GM21825 (cell line): ENCODE measurements at regions not wholly inside any gene's neighbourhood (a gene's known extent, or its start where the extent isn't known, plus 50 kb on each side); places are given as distances from the start of the nearest gene placed in this dataset.

ENCODE experiments used
- ATAC-seq: cut with Tn5 transposase; IDR thresholded peaks from one replicate; pipeline ENCODE4 v1.9.1; 2021; ENCODE audit warnings: mild to moderate bottlenecking, moderate library complexity; ENCODE audit not compliant: unreplicated experiment

GRCh38 chr14:101409006-101409543, 152.2 kb upstream of the DIO3 start:
- no peak for ATAC-seq

GRCh38 chr14:101410126-101410525, 151.2 kb upstream of the DIO3 start:
- ATAC-seq: no peak

- no peak for ATAC-seq
These were observed 150.1 kb upstream of the DIO3 start for GRCh38 chr14:101411151-101411550.

GRCh38 chr14:101411779-101412178, 149.5 kb upstream of the DIO3 start:
- ATAC-seq: no peak

- no peak for ATAC-seq
These were observed 148.6 kb upstream of the DIO3 start for GRCh38 chr14:101412739-101413138.

- ATAC-seq: no peak
These were observed 143.9 kb upstream of the DIO3 start for GRCh38 chr14:101417434-101417833.

- no peak for ATAC-seq
These were observed 142.7 kb upstream of the DIO3 start for GRCh38 chr14:101418601-101419000.

- ATAC-seq: no peak
These were observed 134.8 kb upstream of the DIO3 start for GRCh38 chr14:101426466-101426865.

GRCh38 chr14:101428409-101428808, 132.9 kb upstream of the DIO3 start:
- no peak for ATAC-seq

GRCh38 chr14:101435546-101435945, 125.7 kb upstream of the DIO3 start:
- no peak for ATAC-seq

- no peak for ATAC-seq
These were observed 122.3 kb upstream of the DIO3 start for GRCh38 chr14:101439023-101439422.

- ATAC-seq: no peak
These were observed 120.8 kb upstream of the DIO3 start for GRCh38 chr14:101440496-101440895.

GRCh38 chr14:101441710-101442109, 119.6 kb upstream of the DIO3 start:
- ATAC-seq: no peak

- no peak for ATAC-seq
These were observed 118.8 kb upstream of the DIO3 start for GRCh38 chr14:101442451-101442850.

- no peak for ATAC-seq
These were observed 117.2 kb upstream of the DIO3 start for GRCh38 chr14:101444116-101444515.

GRCh38 chr14:101445278-101445677, 116.0 kb upstream of the DIO3 start:
- no peak for ATAC-seq

GRCh38 chr14:101446387-101446969, 114.8 kb upstream of the DIO3 start:
- no peak for ATAC-seq

- ATAC-seq: no peak
These were observed 112.2 kb upstream of the DIO3 start for GRCh38 chr14:101449114-101449513.

- ATAC-seq: no peak
These were observed 110.1 kb upstream of the DIO3 start for GRCh38 chr14:101451166-101451565.

- no peak for ATAC-seq
These were observed 108.1 kb upstream of the DIO3 start for GRCh38 chr14:101453225-101453624.

GRCh38 chr14:101454229-101454628, 107.1 kb upstream of the DIO3 start:
- no peak for ATAC-seq

- no peak for ATAC-seq
These were observed 104.8 kb upstream of the DIO3 start for GRCh38 chr14:101456246-101457175.
